ENCODE measurements at regions not wholly inside any gene's neighbourhood (a gene's known extent, or its start where the extent isn't known, plus 50 kb on each side); places are given as distances from the start of the nearest gene placed in this dataset.
"Not testable (repeated sequence)": the region's sequence is repeated elsewhere in the genome, so short reads cannot be mapped to it uniquely, and the experiment has no call there.

DNA sequence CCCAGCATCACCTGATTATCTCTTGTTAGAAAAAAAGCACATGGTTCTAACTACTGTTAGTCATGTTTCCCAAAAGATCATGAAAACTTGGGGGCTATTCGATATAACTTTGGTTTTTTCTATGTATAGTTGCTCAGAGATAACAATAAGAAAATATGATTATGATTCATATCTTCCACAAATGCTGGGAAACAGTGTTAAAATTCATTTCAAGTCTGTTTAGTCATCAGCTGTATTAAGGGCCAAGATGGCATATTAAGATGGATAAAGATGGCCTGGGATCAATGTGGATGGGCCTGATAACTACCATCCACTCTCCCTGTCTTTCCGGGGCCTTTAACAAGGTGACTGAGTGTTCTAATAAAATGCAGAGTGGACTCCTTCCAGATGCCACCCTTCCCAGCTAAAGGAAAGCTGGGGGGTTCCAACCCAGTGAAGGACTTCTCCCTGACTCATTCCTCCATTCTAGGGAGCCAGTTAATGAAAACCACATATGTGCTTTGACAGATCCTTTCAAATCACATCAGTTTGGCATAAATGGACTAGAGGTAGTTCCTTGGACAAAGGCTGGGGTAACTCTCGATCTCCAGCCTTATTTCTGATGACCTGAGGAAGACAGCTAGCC is 221.6 kb downstream of the VAPA start:
- DNase-seq (ENCODE audit: extremely low read depth, low read depth), result no peak

- no peak for DNase-seq (ENCODE audit: extremely low read depth, low read depth)
Observed at GRCh38 chr18:10138719-10139118, 224.9 kb downstream of the VAPA start.

DNA sequence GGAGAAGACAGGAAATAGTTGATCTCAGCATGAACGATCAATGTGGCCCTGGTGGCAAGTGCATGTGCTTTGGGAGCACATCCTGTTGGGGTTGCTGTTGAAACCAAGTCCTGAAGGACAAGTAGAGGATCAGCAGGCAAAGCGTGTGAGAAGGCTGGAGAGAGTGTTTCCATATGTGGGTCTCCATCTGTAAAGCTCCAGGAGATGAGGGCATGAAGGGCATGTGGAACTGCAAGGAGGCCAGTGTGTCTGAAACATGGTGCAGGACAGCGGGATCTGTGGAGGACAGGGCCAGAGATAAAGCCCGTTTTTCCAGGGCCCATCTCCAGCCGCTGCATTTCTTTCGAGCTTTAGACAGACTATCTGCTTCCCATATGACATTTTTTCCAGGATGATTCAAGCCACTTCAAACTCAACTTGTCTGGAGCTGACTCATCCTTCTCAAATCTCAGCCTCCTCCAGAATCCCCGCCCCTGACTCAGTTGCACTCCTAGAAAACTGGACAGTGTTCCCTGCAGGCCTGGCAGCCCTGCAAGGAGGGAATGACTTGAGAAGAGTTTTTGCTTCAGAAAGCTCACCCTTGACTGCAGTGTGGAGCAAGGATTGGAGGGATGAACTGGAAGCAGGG is 226.1 kb downstream of the VAPA start:
- DNase-seq (ENCODE audit: extremely low read depth, low read depth), result peak; percentile 9

DNA sequence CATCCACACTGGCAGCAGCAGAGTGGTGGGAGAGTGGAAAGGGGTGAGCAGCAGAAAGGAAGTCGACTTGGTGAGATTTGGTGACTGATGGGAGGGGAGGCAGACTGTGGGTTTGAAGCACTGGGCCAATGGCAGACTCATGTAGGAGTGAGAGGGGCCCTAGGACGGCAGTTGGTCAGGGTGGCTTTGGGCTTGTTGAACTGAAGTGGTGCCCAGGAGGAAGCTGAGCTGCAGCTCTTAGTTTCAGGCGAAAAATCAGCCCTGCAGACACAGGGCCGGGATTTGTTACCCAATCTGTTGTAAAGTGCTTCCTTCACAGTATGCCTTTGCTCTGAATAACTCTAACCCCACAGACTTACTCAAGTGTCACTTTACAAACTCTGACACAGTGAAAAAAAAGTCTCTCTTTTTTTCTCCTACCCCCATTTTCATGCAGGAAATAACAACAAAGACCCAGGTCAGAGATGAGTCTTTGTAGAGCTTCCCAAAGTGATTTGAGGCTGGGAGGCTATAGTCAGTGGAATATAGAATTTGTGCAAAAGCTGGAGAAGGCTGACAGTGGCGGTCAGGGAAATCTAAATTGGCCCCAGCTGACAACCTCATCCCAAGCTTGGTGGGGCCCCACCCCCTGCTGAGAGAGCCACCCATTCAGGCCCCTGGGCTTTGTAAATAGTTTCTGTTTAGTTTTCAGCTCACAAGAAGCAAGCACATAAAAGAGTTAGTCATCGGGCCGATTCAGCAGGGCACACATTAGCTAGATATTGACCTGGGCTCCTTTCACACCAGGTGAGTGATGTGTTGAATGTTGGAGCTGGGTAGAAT is 226.9 kb downstream of the VAPA start:
- no peak for DNase-seq (ENCODE audit: extremely low read depth, low read depth)

DNA sequence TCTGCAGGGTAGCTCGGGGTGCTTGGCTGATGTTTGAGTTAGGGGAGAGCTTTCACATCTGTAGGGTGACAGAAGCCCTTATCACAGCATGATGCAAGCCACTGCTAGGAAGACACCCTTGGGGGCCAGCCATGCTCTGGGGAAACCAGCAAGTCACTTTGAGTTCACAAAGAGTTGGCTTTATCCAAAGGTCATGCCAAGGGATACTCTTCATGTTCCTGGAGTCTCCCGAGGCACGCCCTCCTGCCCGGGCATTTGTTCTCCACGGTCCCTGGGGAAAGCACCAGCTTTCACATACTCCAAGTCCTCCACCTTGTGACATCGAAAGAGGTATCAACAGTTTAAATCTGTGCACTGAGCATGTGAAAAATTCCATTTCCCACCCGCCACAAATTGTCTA is 227.7 kb downstream of the VAPA start:
- DNase-seq (ENCODE audit: extremely low read depth, low read depth), result no peak

GRCh38 chr18:10142056-10142455 is 228.2 kb downstream of the VAPA start:
- no peak for DNase-seq (ENCODE audit: extremely low read depth, low read depth)

DNA sequence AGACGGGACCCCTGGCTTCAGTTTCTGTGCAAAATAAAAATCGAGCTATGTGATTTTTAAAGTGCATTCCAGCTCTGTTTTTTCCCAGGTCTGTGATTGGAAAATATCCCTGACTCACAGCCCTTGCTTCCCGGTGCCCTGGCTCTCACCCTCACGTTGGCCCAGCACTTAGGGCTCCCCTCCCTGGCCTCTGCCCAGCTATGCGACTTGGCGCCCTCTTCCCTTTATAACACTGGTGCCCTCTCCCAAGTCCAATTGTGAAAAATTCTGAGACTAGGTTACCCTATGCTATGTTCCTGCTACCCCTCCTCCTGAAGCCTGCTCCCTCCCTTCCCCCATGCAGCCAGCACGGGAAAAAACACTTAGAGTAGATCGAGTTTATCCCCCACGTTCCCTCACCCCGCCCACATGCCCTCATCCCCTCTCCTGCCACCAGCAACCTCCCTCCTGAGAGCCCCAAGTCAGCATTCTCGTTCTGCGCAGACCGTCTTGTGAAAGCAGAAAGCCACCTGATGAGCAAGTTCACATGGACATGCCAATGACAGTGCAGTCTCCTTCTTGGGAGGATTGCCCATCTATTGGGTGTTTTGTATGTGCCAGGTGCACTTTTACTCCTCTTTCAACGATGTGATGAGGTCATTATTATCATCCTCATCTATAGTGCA is 228.8 kb downstream of the VAPA start:
- no peak for DNase-seq (ENCODE audit: extremely low read depth, low read depth)

- DNase-seq (ENCODE audit: extremely low read depth, low read depth), result no peak
Observed at GRCh38 chr18:10143596-10143995, 229.8 kb downstream of the VAPA start.

GRCh38 chr18:10145546-10145945 is 231.7 kb downstream of the VAPA start:
- no peak for DNase-seq (ENCODE audit: extremely low read depth, low read depth)

DNA sequence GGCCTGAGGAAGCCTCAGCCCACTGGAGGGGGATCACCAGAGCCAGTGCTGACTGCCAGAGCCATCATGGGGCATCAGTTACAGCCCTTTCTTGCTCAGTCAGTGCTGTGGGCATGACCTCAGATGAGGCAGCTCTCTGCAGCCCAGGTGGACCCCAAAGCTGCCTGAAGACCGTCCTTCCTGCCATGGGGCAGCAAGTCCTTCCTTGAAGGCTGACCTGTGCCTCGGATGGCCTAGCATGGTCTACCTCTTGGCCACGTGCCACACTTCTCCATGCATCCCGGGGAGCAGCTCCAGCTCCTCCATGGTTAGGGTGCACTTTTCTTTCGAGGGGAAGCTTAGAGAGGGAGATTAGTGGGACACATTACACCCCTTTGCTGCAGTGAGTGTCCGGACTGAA is 233.4 kb downstream of the VAPA start:
- no peak for DNase-seq (ENCODE audit: extremely low read depth, low read depth)

GRCh38 chr18:10147752-10148151 is 233.9 kb downstream of the VAPA start:
- no peak for DNase-seq (ENCODE audit: extremely low read depth, low read depth)

DNA sequence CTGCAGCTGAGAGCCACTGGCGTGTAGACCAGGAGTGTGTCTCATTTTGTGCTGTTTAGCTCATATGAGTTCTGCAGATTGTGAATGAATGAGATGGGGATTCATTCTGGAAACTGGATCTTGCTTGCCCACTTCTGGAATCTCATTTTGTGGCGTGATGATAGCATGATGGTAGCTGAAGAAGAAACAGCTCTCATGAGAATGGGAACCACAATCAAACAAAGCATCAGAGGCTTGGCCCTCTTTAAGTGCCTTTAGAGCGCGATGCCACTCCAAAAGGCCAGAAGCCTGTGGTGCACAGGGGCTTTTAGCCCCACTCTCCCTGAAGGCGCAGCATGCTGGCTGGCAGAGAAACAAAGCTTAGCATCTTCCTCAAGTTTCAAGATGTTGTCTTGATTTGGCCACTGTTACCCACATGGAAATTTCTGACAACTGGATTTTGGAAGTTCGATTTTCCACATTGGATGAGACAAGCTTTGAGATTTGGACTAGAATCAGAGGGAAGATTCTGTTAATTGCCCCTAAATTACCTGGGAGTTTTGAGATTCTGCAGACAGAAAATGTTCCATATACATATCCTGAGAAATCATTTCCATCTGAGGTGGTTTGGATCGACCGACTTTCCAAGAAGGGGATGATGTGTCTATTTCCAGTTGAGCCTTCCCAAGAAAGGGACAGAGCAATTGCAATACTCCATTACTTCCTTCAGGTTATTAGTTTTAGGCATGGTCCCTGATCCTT is 234.5 kb downstream of the VAPA start:
- no peak for DNase-seq (ENCODE audit: extremely low read depth, low read depth)

- DNase-seq (ENCODE audit: extremely low read depth, low read depth), result no peak
Observed at GRCh38 chr18:10149768-10150556, 236.1 kb downstream of the VAPA start.

- DNase-seq (ENCODE audit: extremely low read depth, low read depth), result not testable (repeated sequence)
Observed at GRCh38 chr18:10150576-10150975, 236.8 kb downstream of the VAPA start.

DNA sequence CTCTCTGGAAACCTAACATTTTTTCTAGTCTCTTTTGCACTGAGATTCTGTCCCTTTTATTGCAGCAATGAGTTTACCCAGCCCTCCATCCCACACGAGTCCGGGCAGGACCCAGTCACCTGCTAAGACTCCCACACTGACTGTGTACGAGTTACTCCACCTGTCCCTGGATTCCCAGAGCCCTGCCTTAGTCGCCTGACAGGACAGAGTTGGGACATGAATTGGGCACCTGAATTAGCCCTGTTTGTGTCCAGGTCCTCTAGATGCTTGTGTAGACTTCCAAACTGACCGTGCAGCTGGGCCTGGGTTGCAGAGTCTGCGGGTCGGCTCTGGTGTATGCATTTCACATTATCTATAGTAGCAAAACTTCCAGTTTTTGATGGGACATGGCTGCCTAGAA is 238.7 kb downstream of the VAPA start:
- DNase-seq (ENCODE audit: extremely low read depth, low read depth), result no peak

- DNase-seq (ENCODE audit: extremely low read depth, low read depth), result no peak
Observed at GRCh38 chr18:10153924-10154752, 240.3 kb downstream of the VAPA start.

- DNase-seq (ENCODE audit: extremely low read depth, low read depth), result no peak
Observed at GRCh38 chr18:10157706-10158105, 243.9 kb downstream of the VAPA start.

- DNase-seq (ENCODE audit: extremely low read depth, low read depth), result no peak
Observed at GRCh38 chr18:10160251-10160650, 246.4 kb downstream of the VAPA start.

- no peak for DNase-seq (ENCODE audit: extremely low read depth, low read depth)
Observed at GRCh38 chr18:10161315-10161714, 247.5 kb downstream of the VAPA start.

All from NCI-H460 (cell line).